PC-3 (cell line): ENCODE measurements at regions not wholly inside any gene's neighbourhood (a gene's known extent, or its start where the extent isn't known, plus 50 kb on each side); places are given as distances from the start of the nearest gene placed in this dataset.

Source experiments
- ATAC-seq: fragments of 200-7000 bp; cut with Tn5 transposase; 2 replicates; pipeline ENCODE4 v1.9.1; 2020; ENCODE audit warnings: mild to moderate bottlenecking, moderate library complexity
- BruUV-seq: library from RNA; stranded (reverse); fragments of 400-500 nt; replicated peaks from 2 replicates; lab custom pipeline; 2021; lab: Mats Ljungman, UMichigan
- CTCF ChIA-PET: fragments of 300-600 bp; sonication (Branson Sonifier 250); formaldehyde crosslinking; loops from one replicate; lab custom pipeline; 2022; ENCODE audit warnings: antibody characterized with exemption; lab: Charles Lee
- POLR2A ChIA-PET: fragments of 300-600 bp; sonication (Branson Sonifier 250); formaldehyde crosslinking; loops from one replicate; lab custom pipeline; 2022; ENCODE audit warnings: antibody characterized with exemption; ENCODE audit not compliant: unreplicated experiment; lab: Charles Lee
- DNase-seq: peaks from one replicate; pipeline ENCODE4 v3.0.0-alpha.2; 2015
- H2AFZ ChIP-seq: fragments of 300-600 bp; sonication (generic); 2 replicates; pipeline ENCODE4 v1.6.0; 2016; ENCODE audit warnings: antibody characterized with exemption, low read length
- H3F3A ChIP-seq: fragments of 300-600 bp; sonication (generic); one replicate; pipeline ENCODE4 v1.6.0; 2017; ENCODE audit warnings: antibody characterized with exemption, low read length, control low read depth, mild to moderate bottlenecking; ENCODE audit not compliant: unreplicated experiment
- H3K27ac ChIP-seq: fragments of 300-600 bp; sonication (generic); 2 replicates; pipeline ENCODE4 v1.5.1; 2016; ENCODE audit warnings: mild to moderate bottlenecking, low read length
- H3K27me3 ChIP-seq: fragments of 300-600 bp; sonication (generic); 2 replicates; pipeline ENCODE4 v1.6.1; 2016; ENCODE audit warnings: low read length, mixed read lengths
- H3K36me3 ChIP-seq: fragments of 300-600 bp; sonication (generic); 2 replicates; pipeline ENCODE4 v1.6.1; 2016; ENCODE audit warnings: low read depth, mixed run types, low read length, mixed read lengths
- H3K4me1 ChIP-seq: fragments of 300-600 bp; sonication (generic); 2 replicates; pipeline ENCODE4 v1.5.1; 2016; ENCODE audit warnings: low read length; ENCODE audit not compliant: insufficient read depth
- H3K4me2 ChIP-seq: fragments of 300-600 bp; sonication (generic); 2 replicates; pipeline ENCODE4 v1.6.0; 2016; ENCODE audit warnings: low read length
- H3K4me3 ChIP-seq: fragments of 300-600 bp; sonication (generic); 2 replicates; pipeline ENCODE4 v1.5.1; 2016; ENCODE audit warnings: mild to moderate bottlenecking, low read length, mixed read lengths
- H3K79me2 ChIP-seq: fragments of 300-600 bp; sonication (generic); 2 replicates; pipeline ENCODE4 v1.6.1; 2017; ENCODE audit warnings: low read length, mixed read lengths
- H3K9ac ChIP-seq: fragments of 300-600 bp; sonication (generic); 2 replicates; pipeline ENCODE4 v1.6.0; 2016; ENCODE audit warnings: mild to moderate bottlenecking, low read length
- H3K9me2 ChIP-seq: fragments of 300-600 bp; sonication (generic); replicated peaks from 2 replicates; pipeline ENCODE4 v1.6.1; 2016; ENCODE audit warnings: mixed run types, low read length, mixed read lengths
- H3K9me3 ChIP-seq: fragments of 300-600 bp; sonication (generic); 2 replicates; pipeline ENCODE4 v1.6.1; 2016; ENCODE audit warnings: low read length, mixed read lengths
- H4K20me1 ChIP-seq: fragments of 300-600 bp; sonication (generic); 2 replicates; pipeline ENCODE4 v1.6.1; 2016; ENCODE audit warnings: low read length, mixed read lengths
- CTCF ChIP-seq: fragments of 300-600 bp; sonication (generic); conservative IDR thresholded peaks from 2 replicates; pipeline ENCODE4 v1.5.1; 2017; ENCODE audit warnings: antibody characterized with exemption, low read depth, mild to moderate bottlenecking, low read length
- EZH2 ChIP-seq: fragments of 300-600 bp; sonication (generic); IDR thresholded peaks from one replicate; pipeline ENCODE4 v1.6.1; 2017; ENCODE audit warnings: antibody characterized with exemption, mild to moderate bottlenecking, low read length; ENCODE audit not compliant: unreplicated experiment
- EZH2phosphoT487 ChIP-seq: fragments of 300-600 bp; sonication (generic); IDR thresholded peaks from 2 replicates; pipeline ENCODE4 v1.6.1; 2018; ENCODE audit warnings: mild to moderate bottlenecking, antibody characterized with exemption, low read length, borderline replicate concordance
- intact Hi-C: fragments of 100-400 bp; cut with micrococcal nuclease; formaldehyde crosslinking; loops from 2 replicates; pipeline ENCODE4 v1.9.0; 2023

DNA sequence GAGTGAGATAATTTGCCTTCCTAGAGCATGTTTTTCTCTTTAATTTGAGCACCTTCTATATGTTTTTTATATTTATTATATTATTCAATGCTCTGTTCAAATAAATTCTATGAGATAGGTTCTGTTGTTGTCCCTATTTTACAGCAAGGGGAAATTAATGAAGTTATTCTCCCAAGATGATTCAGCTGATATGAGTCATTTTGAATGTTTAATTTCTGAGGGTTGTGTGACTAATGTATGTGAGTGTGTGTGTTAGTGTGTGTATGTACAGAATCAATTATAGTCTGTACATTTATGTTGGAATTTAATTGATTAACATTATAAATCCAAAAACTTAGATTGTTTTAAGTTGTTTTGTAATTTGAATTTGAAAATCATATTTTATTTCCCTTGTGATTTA is 1536.7 kb upstream of the B3GALT2 start:
- ChIA-PET CTCF (no interaction called here), POLR2A (no interaction called here)
- no peaks in the 10 kb centered on the region for H3K9me2 ChIP-seq
- no peaks in the 10 kb centered on the region for H3K9me3 ChIP-seq
- no peak overlapping the region for H2AFZ ChIP-seq
- H3F3A ChIP-seq = no peaks in the 10 kb centered on the region
- H3K79me2 ChIP-seq = no peaks in the 10 kb centered on the region
- BruUV-seq = no TSS peak
- H3K4me1 ChIP-seq = no peaks in the 10 kb centered on the region
- TF ChIP-seq EZH2 (no peak), CTCF (no peak), EZH2phosphoT487 (no peak)
- H3K27ac ChIP-seq = no peak overlapping the region
- H3K9ac ChIP-seq = no peak overlapping the region
- H3K4me2 ChIP-seq = no peak overlapping the region
- no peaks in the 10 kb centered on the region for H4K20me1 ChIP-seq
- intact Hi-C loops = loop anchor here (10.0 kb wide), 1 partner anchor 138 kb away; no protein-coding TSS in a partner anchor
- H3K4me3 ChIP-seq = no peak overlapping the region
- no peaks in the 10 kb centered on the region for H3K36me3 ChIP-seq
- H3K27me3 ChIP-seq = no peaks in the 10 kb centered on the region
- ATAC-seq (peak; percentile 55), DNase-seq (peak; percentile 47)

GRCh38 chr1:194717941-194718340 is 1531.5 kb upstream of the B3GALT2 start:
- Histone ChIP-seq H3K4me3 (no peak overlapping the region), H3K79me2 (no peaks in the 10 kb centered on the region), H2AFZ (no peak overlapping the region), H3K9ac (no peak overlapping the region), H3K27me3 (no peaks in the 10 kb centered on the region), H3K4me1 (no peaks in the 10 kb centered on the region), H4K20me1 (no peaks in the 10 kb centered on the region), H3K36me3 (no peaks in the 10 kb centered on the region), H3K9me3 (no peaks in the 10 kb centered on the region), H3K27ac (no peak overlapping the region), H3K4me2 (no peak overlapping the region), H3K9me2 (no peaks in the 10 kb centered on the region), H3F3A (no peaks in the 10 kb centered on the region)
- ATAC-seq (no peak), DNase-seq (no peak)
- no TSS peak for BruUV-seq
- CTCF ChIA-PET = no interaction called here
- TF ChIP-seq EZH2phosphoT487 (no peak), EZH2 (no peak), CTCF (no peak)
- intact Hi-C loops = no loop called here
- POLR2A ChIA-PET = no interaction called here

GRCh38 chr1:194717334-194717733 is 1530.9 kb upstream of the B3GALT2 start:
- DNase-seq (no peak), ATAC-seq (no peak)
- no peaks in the 10 kb centered on the region for H3K36me3 ChIP-seq
- POLR2A ChIA-PET = no interaction called here
- no peak overlapping the region for H2AFZ ChIP-seq
- no peak overlapping the region for H3K4me2 ChIP-seq
- no peak overlapping the region for H3K9ac ChIP-seq
- H4K20me1 ChIP-seq = no peaks in the 10 kb centered on the region
- intact Hi-C loops = no loop called here
- no peaks in the 10 kb centered on the region for H3K27me3 ChIP-seq
- H3K79me2 ChIP-seq = no peaks in the 10 kb centered on the region
- no peaks in the 10 kb centered on the region for H3K9me2 ChIP-seq
- no peak overlapping the region for H3K27ac ChIP-seq
- H3F3A ChIP-seq = no peaks in the 10 kb centered on the region
- no peak for TF ChIP-seq EZH2
- no peak for TF ChIP-seq CTCF
- no peak for TF ChIP-seq EZH2phosphoT487
- CTCF ChIA-PET = no interaction called here
- no TSS peak for BruUV-seq
- H3K9me3 ChIP-seq = no peaks in the 10 kb centered on the region
- no peak overlapping the region for H3K4me3 ChIP-seq
- no peaks in the 10 kb centered on the region for H3K4me1 ChIP-seq
